ENCODE measurements at regions not wholly inside any gene's neighbourhood (a gene's known extent, or its start where the extent isn't known, plus 50 kb on each side); places are given as distances from the start of the nearest gene placed in this dataset.

- H3K4me3 ChIP-seq (ENCODE audit: low read length) = no peak overlapping the region
Measured at GRCh38 chr18:41144441-41144840, 810.6 kb upstream of the PIK3C3 start.

GRCh38 chr18:41140506-41140905 lies 814.5 kb upstream of the PIK3C3 start:
- H3K27ac ChIP-seq (ENCODE audit: low read depth, low read length) = no peak overlapping the region

More at GRCh38 chr18:41144441-41144840, 810.6 kb upstream of the PIK3C3 start:
- Histone ChIP-seq H3K36me3 (ENCODE audit: control insufficient read depth, low read length) (no peaks in the 10 kb centered on the region), H4K20me1 (ENCODE audit: control insufficient read depth, insufficient read depth, low read depth, low read length) (no peaks in the 10 kb centered on the region), H3K79me2 (ENCODE audit: control insufficient read depth, low read length) (no peaks in the 10 kb centered on the region), H3F3A (ENCODE audit: control insufficient read depth, insufficient read depth) (no peaks in the 10 kb centered on the region), H3K27me3 (ENCODE audit: control insufficient read depth, low read length) (no peaks in the 10 kb centered on the region), H3K27ac (ENCODE audit: low read depth, low read length) (no peak overlapping the region), H3K9me2 (replicated peaks; ENCODE audit: control insufficient read depth, low read length) (no peaks in the 10 kb centered on the region), H3K4me2 (ENCODE audit: low read length) (no peak overlapping the region), H3K4me1 (ENCODE audit: control insufficient read depth, low read length) (no peaks in the 10 kb centered on the region), H3K9me3 (ENCODE audit: control insufficient read depth, insufficient read depth, low read length) (no peaks in the 10 kb centered on the region)
- TF ChIP-seq, protein P1, sequence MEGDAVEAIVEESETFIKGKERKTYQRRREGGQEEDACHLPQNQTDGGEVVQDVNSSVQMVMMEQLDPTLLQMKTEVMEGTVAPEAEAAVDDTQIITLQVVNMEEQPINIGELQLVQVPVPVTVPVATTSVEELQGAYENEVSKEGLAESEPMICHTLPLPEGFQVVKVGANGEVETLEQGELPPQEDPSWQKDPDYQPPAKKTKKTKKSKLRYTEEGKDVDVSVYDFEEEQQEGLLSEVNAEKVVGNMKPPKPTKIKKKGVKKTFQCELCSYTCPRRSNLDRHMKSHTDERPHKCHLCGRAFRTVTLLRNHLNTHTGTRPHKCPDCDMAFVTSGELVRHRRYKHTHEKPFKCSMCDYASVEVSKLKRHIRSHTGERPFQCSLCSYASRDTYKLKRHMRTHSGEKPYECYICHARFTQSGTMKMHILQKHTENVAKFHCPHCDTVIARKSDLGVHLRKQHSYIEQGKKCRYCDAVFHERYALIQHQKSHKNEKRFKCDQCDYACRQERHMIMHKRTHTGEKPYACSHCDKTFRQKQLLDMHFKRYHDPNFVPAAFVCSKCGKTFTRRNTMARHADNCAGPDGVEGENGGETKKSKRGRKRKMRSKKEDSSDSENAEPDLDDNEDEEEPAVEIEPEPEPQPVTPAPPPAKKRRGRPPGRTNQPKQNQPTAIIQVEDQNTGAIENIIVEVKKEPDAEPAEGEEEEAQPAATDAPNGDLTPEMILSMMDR (IDR thresholded peaks at IDR 0.05; ENCODE audit: low read depth, low read length, poor library complexity, severe bottlenecking) = no peak
- no peak for TF ChIP-seq EZH2phosphoT487 (IDR thresholded peaks at IDR 0.05; ENCODE audit: borderline replicate concordance, low read length)

DNA sequence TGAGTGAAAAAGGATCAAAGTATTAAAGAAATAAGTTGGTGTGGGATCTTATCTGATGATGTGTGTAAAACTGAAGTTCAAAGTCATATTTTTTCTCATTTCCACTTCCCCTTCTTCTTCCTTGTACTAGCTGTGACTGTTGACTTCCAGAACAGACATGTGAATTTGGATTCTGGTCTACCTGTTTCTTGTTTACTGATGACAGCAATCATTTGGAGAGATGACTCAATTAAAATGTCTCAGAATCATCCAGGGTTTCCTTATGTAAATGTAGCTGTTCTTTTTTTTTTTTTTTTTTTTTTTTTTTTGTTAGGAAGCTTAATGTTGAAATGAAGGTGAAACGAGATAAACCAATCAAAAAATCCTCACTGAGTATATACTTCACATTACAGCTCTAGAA lies 819.9 kb upstream of the PIK3C3 start:
- H3K27me3 ChIP-seq (ENCODE audit: control insufficient read depth, low read length) = no peaks in the 10 kb centered on the region
- H3K79me2 ChIP-seq (ENCODE audit: control insufficient read depth, low read length) = no peaks in the 10 kb centered on the region
- no peak overlapping the region for H3K4me3 ChIP-seq (ENCODE audit: low read length)
- H3K4me2 ChIP-seq (ENCODE audit: low read length) = no peak overlapping the region
- H3K9me3 ChIP-seq (ENCODE audit: control insufficient read depth, insufficient read depth, low read length) = no peaks in the 10 kb centered on the region
- no peak for TF ChIP-seq EZH2phosphoT487 (IDR thresholded peaks at IDR 0.05; ENCODE audit: borderline replicate concordance, low read length)
- TF ChIP-seq, protein P1 (IDR thresholded peaks at IDR 0.05; ENCODE audit: low read depth, low read length, poor library complexity, severe bottlenecking) = no peak
- H3K27ac ChIP-seq (ENCODE audit: low read depth, low read length) = no peak overlapping the region
- no peaks in the 10 kb centered on the region for H3K9me2 ChIP-seq (replicated peaks; ENCODE audit: control insufficient read depth, low read length)
- no peaks in the 10 kb centered on the region for H3F3A ChIP-seq (ENCODE audit: control insufficient read depth, insufficient read depth)
- H3K4me1 ChIP-seq (ENCODE audit: control insufficient read depth, low read length) = no peaks in the 10 kb centered on the region
- no peaks in the 10 kb centered on the region for H4K20me1 ChIP-seq (ENCODE audit: control insufficient read depth, insufficient read depth, low read depth, low read length)
- H3K36me3 ChIP-seq (ENCODE audit: control insufficient read depth, low read length) = no peaks in the 10 kb centered on the region

More at GRCh38 chr18:41140506-41140905, 814.5 kb upstream of the PIK3C3 start:
- Histone ChIP-seq H3K9me2 (replicated peaks; ENCODE audit: control insufficient read depth, low read length) (no peaks in the 10 kb centered on the region), H3K4me2 (ENCODE audit: low read length) (no peak overlapping the region), H3F3A (ENCODE audit: control insufficient read depth, insufficient read depth) (no peaks in the 10 kb centered on the region), H3K36me3 (ENCODE audit: control insufficient read depth, low read length) (no peaks in the 10 kb centered on the region), H3K4me3 (ENCODE audit: low read length) (no peak overlapping the region), H3K4me1 (ENCODE audit: control insufficient read depth, low read length) (no peaks in the 10 kb centered on the region), H3K79me2 (ENCODE audit: control insufficient read depth, low read length) (no peaks in the 10 kb centered on the region), H3K9me3 (ENCODE audit: control insufficient read depth, insufficient read depth, low read length) (no peaks in the 10 kb centered on the region), H4K20me1 (ENCODE audit: control insufficient read depth, insufficient read depth, low read depth, low read length) (no peaks in the 10 kb centered on the region), H3K27me3 (ENCODE audit: control insufficient read depth, low read length) (no peaks in the 10 kb centered on the region)
- TF ChIP-seq, protein P1 (IDR thresholded peaks at IDR 0.05; ENCODE audit: low read depth, low read length, poor library complexity, severe bottlenecking) = no peak
- no peak for TF ChIP-seq EZH2phosphoT487 (IDR thresholded peaks at IDR 0.05; ENCODE audit: borderline replicate concordance, low read length)

Data from DOHH2 (cell line).